ENCODE measurements at regions not wholly inside any gene's neighbourhood (a gene's known extent, or its start where the extent isn't known, plus 50 kb on each side); places are given as distances from the start of the nearest gene placed in this dataset.

DNA sequence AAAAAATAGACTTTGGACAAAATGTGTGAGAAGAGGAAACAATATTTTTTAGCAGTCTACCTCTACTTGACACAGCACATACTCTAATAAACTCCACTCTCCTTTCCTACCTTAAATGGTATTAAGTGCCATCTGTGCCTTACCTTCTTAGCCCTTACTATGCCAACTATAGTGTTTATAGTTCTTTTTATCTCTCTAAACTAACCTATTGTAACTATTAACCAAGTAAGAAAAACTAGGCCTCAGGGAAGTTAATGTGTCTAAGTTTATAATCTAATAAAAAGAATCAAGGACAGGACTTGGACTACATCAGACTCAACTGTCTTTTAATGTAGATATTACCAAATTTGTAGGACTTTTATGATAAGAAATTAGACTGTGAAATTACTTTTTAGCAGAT lies 251.7 kb upstream of the ROBO2 start:
- H3K4me1 Mint-ChIP-seq: no peaks in the 10 kb centered on the region
- H3K9me3 Mint-ChIP-seq (ENCODE audit: insufficient read depth): peaks cover 4% of the 10 kb centered on the region
- Histone ChIP-seq H3K4me2 (replicated peaks; ENCODE audit: low read depth, low read length, poor library complexity, severe bottlenecking) (no peak overlapping the region), H3K9ac (ENCODE audit: low read length) (no peak overlapping the region), H3K9me3 (ENCODE audit: control extremely low read depth in 1 of 3, control insufficient read depth in 2 of 3, insufficient read depth in 1 of 3, low read length in 2 of 3) (peaks cover 0 to 2% (median 0%) of the 10 kb centered on the region in 3 donors), H3K4me1 (ENCODE audit: control insufficient read depth in 2 of 2, insufficient read depth in 2 of 2, low read length in 2 of 2) (no peaks in the 10 kb centered on the region), H3K4me3 (ENCODE audit: control extremely low read depth in 1 of 5, extremely low read depth in 1 of 5, insufficient read depth in 1 of 5, low read depth in 2 of 5, low read length in 4 of 5) (no peak overlapping the region), H3K79me2 (ENCODE audit: control insufficient read depth, insufficient read depth, low read length) (no peaks in the 10 kb centered on the region), H3K36me3 (replicated peaks in 1 of 2; ENCODE audit: control extremely low read depth in 1 of 2, control insufficient read depth in 1 of 2, extremely low read depth in 1 of 2, insufficient read depth in 2 of 2, low read length in 1 of 2) (no peaks in the 10 kb centered on the region), H3K27ac (ENCODE audit: low read length in 2 of 2) (no peak overlapping the region), H4K20me1 (ENCODE audit: control insufficient read depth, insufficient read depth, low read length, poor library complexity, severe bottlenecking) (no peaks in the 10 kb centered on the region), H2AFZ (ENCODE audit: insufficient read depth, low read depth, low read length, poor library complexity, severe bottlenecking) (no peak overlapping the region), H3K27me3 (replicated peaks in 1 of 4; ENCODE audit: control extremely low read depth in 1 of 4, control insufficient read depth in 3 of 4, insufficient read depth in 4 of 4, low read length in 3 of 4) (no peaks in the 10 kb centered on the region)
- ATAC-seq (ENCODE audit: low read depth) (no peak), DNase-seq (no peak)
- TF ChIP-seq, protein P1, sequence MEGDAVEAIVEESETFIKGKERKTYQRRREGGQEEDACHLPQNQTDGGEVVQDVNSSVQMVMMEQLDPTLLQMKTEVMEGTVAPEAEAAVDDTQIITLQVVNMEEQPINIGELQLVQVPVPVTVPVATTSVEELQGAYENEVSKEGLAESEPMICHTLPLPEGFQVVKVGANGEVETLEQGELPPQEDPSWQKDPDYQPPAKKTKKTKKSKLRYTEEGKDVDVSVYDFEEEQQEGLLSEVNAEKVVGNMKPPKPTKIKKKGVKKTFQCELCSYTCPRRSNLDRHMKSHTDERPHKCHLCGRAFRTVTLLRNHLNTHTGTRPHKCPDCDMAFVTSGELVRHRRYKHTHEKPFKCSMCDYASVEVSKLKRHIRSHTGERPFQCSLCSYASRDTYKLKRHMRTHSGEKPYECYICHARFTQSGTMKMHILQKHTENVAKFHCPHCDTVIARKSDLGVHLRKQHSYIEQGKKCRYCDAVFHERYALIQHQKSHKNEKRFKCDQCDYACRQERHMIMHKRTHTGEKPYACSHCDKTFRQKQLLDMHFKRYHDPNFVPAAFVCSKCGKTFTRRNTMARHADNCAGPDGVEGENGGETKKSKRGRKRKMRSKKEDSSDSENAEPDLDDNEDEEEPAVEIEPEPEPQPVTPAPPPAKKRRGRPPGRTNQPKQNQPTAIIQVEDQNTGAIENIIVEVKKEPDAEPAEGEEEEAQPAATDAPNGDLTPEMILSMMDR (IDR thresholded peaks at IDR 0.05): no peak
- TF ChIP-seq EZH2 (IDR thresholded peaks at IDR 0.05; ENCODE audit: borderline replicate concordance, insufficient read depth, low read depth, low read length, poor library complexity, severe bottlenecking): no peak
- H3K27ac Mint-ChIP-seq: no peak overlapping the region
- no peak overlapping the region for H3K4me3 Mint-ChIP-seq
- CTCF ChIA-PET: no interaction called here
- intact Hi-C loops (cut with micrococcal nuclease): no loop called here
- POLR2A ChIA-PET: no interaction called here
- no peaks in the 10 kb centered on the region for H3K27me3 Mint-ChIP-seq

DNA sequence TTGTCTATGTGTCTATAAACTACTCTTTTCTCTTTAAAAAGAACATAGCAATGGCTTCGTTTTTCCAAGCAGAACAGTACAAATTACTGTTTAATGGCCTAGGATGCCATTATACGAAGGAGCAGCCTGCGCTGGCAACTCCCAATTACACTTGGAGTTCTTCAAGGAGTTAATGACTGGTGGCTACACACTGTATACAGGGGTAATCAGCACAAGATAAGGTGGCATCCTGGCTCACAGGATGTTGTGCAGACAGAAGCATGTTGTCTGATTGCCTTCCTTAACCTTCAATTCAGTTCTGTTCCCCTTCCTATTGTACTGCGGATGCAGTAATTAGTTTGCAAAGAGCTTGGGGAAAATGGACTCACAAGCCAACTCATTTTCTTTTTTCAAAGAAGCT lies 250.7 kb upstream of the ROBO2 start:
- Histone ChIP-seq H2AFZ (ENCODE audit: insufficient read depth, low read depth, low read length, poor library complexity, severe bottlenecking) (no peak overlapping the region), H3K9me3 (ENCODE audit: control extremely low read depth in 1 of 3, control insufficient read depth in 2 of 3, insufficient read depth in 1 of 3, low read length in 2 of 3) (peaks cover 0 to 2% (median 0%) of the 10 kb centered on the region in 3 donors), H3K9ac (ENCODE audit: low read length) (no peak overlapping the region), H3K36me3 (replicated peaks in 1 of 2; ENCODE audit: control extremely low read depth in 1 of 2, control insufficient read depth in 1 of 2, extremely low read depth in 1 of 2, insufficient read depth in 2 of 2, low read length in 1 of 2) (no peaks in the 10 kb centered on the region), H3K4me3 (ENCODE audit: control extremely low read depth in 1 of 5, extremely low read depth in 1 of 5, insufficient read depth in 1 of 5, low read depth in 2 of 5, low read length in 4 of 5) (no peak overlapping the region), H3K4me2 (replicated peaks; ENCODE audit: low read depth, low read length, poor library complexity, severe bottlenecking) (no peak overlapping the region), H3K27me3 (replicated peaks in 1 of 4; ENCODE audit: control extremely low read depth in 1 of 4, control insufficient read depth in 3 of 4, insufficient read depth in 4 of 4, low read length in 3 of 4) (no peaks in the 10 kb centered on the region), H4K20me1 (ENCODE audit: control insufficient read depth, insufficient read depth, low read length, poor library complexity, severe bottlenecking) (no peaks in the 10 kb centered on the region), H3K27ac (ENCODE audit: low read length in 2 of 2) (no peak overlapping the region), H3K79me2 (ENCODE audit: control insufficient read depth, insufficient read depth, low read length) (no peaks in the 10 kb centered on the region), H3K4me1 (ENCODE audit: control insufficient read depth in 2 of 2, insufficient read depth in 2 of 2, low read length in 2 of 2) (no peaks in the 10 kb centered on the region)
- Mint-ChIP-seq H3K4me1 (no peaks in the 10 kb centered on the region), H3K4me3 (no peak overlapping the region), H3K27me3 (no peaks in the 10 kb centered on the region), H3K27ac (no peak overlapping the region), H3K9me3 (ENCODE audit: insufficient read depth) (no peaks in the 10 kb centered on the region)
- DNase-seq (no peak), ATAC-seq (ENCODE audit: low read depth) (no peak)
- CTCF ChIA-PET: no interaction called here
- 52% methylated on average over 3 of the region's 4 CpGs for WGBS (ENCODE audit: insufficient coverage)
- POLR2A ChIA-PET: no interaction called here
- TF ChIP-seq EZH2 (IDR thresholded peaks at IDR 0.05; ENCODE audit: borderline replicate concordance, insufficient read depth, low read depth, low read length, poor library complexity, severe bottlenecking): no peak
- TF ChIP-seq, protein P1 (IDR thresholded peaks at IDR 0.05): no peak
- intact Hi-C loops (cut with micrococcal nuclease): no loop called here
